Mesodermal cell (in vitro differentiated cells): ENCODE measurements at regions not wholly inside any gene's neighbourhood (a gene's known extent, or its start where the extent isn't known, plus 50 kb on each side); places are given as distances from the start of the nearest gene placed in this dataset.
A peak's percentile ranks its signal among the peaks of the same experiment; 100 is the strongest.

Source experiments
- H3K27ac ChIP-seq: 2 replicates; pipeline ENCODE4 v1.7.0; 2013; ENCODE audit warnings: mild to moderate bottlenecking, low read depth, low read length, moderate library complexity; ENCODE audit not compliant: severe bottlenecking
- H3K36me3 ChIP-seq: 2 replicates; pipeline ENCODE4 v1.7.1; 2013; ENCODE audit warnings: mild to moderate bottlenecking, low read length, moderate library complexity; ENCODE audit not compliant: control insufficient read depth, insufficient read depth
- H3K4me1 ChIP-seq: one replicate; pipeline ENCODE4 v1.7.1; 2013; ENCODE audit warnings: mild to moderate bottlenecking, low read length; ENCODE audit not compliant: insufficient read depth, control insufficient read depth, poor library complexity, severe bottlenecking
- H3K4me3 ChIP-seq: 2 replicates; pipeline ENCODE4 v1.7.0; 2013; ENCODE audit warnings: low read length, control low read depth, mild to moderate bottlenecking; ENCODE audit not compliant: insufficient read depth, poor library complexity, severe bottlenecking; ENCODE audit errors: extremely low read depth
- H3K9me3 ChIP-seq: 2 replicates; pipeline ENCODE4 v1.7.1; 2013; ENCODE audit warnings: mild to moderate bottlenecking, low read length, moderate library complexity; ENCODE audit not compliant: control insufficient read depth
- WGBS, 2 experiments: methylation state at CpG; one replicate each; pipeline ENCODE4 v1.1.5; 2013; ENCODE audit warnings: missing lambda C conversion rate in 2 of 2; ENCODE audit not compliant: insufficient coverage in 2 of 2; 5-methylcytosine and 5-hydroxymethylcytosine counted together

GRCh38 chr15:94032571-94032970 lies 198.8 kb upstream of the MCTP2 start:
- no peak overlapping the region for H3K4me3 ChIP-seq
- H3K27ac ChIP-seq = no peak overlapping the region
- H3K9me3 ChIP-seq = no peaks in the 10 kb centered on the region
- WGBS, 2 experiments = 85 to 92% methylated on average over 5 to 6 of the region's 7 CpGs
- no peaks in the 10 kb centered on the region for H3K36me3 ChIP-seq
- H3K4me1 ChIP-seq = no peaks in the 10 kb centered on the region

GRCh38 chr15:94031072-94031471 lies 200.3 kb upstream of the MCTP2 start:
- Histone ChIP-seq H3K4me3 (no peak overlapping the region), H3K9me3 (no peaks in the 10 kb centered on the region), H3K4me1 (peaks cover 8% of the 10 kb centered on the region), H3K36me3 (no peaks in the 10 kb centered on the region), H3K27ac (no peak overlapping the region)
- WGBS, 2 experiments = no CpG with 5 or more reads among the region's 1 CpG

- Histone ChIP-seq H3K4me1 (peaks cover 10% of the 10 kb centered on the region), H3K9me3 (no peaks in the 10 kb centered on the region), H3K27ac (no peak overlapping the region), H3K36me3 (no peaks in the 10 kb centered on the region), H3K4me3 (no peak overlapping the region)
- WGBS, 2 experiments = 75% methylated on average over 1 of the region's 1 CpG; no CpG with 5 or more reads in 1 of the 2 experiments
These were observed 201.9 kb upstream of the MCTP2 start for GRCh38 chr15:94029495-94029894.

- H3K9me3 ChIP-seq = no peaks in the 10 kb centered on the region
- 96 to 100% methylated on average over 1 to 6 of the region's 6 CpGs for WGBS, 2 experiments
- H3K4me1 ChIP-seq = peaks cover 10% of the 10 kb centered on the region
- H3K4me3 ChIP-seq = no peak overlapping the region
- H3K36me3 ChIP-seq = no peaks in the 10 kb centered on the region
- H3K27ac ChIP-seq = no peak overlapping the region
These were observed 202.6 kb upstream of the MCTP2 start for GRCh38 chr15:94028809-94029208.

- Histone ChIP-seq H3K4me3 (no peak overlapping the region), H3K4me1 (peaks cover 10% of the 10 kb centered on the region), H3K27ac (no peak overlapping the region), H3K36me3 (no peaks in the 10 kb centered on the region), H3K9me3 (no peaks in the 10 kb centered on the region)
- 89 to 95% methylated on average over 2 of the region's 3 CpGs for WGBS, 2 experiments
These were observed 203.2 kb upstream of the MCTP2 start for GRCh38 chr15:94028121-94028520.

GRCh38 chr15:94027581-94027980 lies 203.8 kb upstream of the MCTP2 start:
- H3K9me3 ChIP-seq = no peaks in the 10 kb centered on the region

GRCh38 chr15:94026458-94027304 lies 204.7 kb upstream of the MCTP2 start:
- 89 to 100% methylated on average over 1 of the region's 2 CpGs for WGBS, 2 experiments
- H3K4me3 ChIP-seq = no peak overlapping the region
- peaks cover 10% of the 10 kb centered on the region for H3K4me1 ChIP-seq
- peak overlapping the region; percentile 84 for H3K27ac ChIP-seq
- H3K9me3 ChIP-seq = no peaks in the 10 kb centered on the region
- H3K36me3 ChIP-seq = no peaks in the 10 kb centered on the region

More at GRCh38 chr15:94027581-94027980, 203.8 kb upstream of the MCTP2 start:
- H3K4me3 ChIP-seq = no peak overlapping the region
- no peak overlapping the region for H3K27ac ChIP-seq
- peaks cover 10% of the 10 kb centered on the region for H3K4me1 ChIP-seq
- H3K36me3 ChIP-seq = no peaks in the 10 kb centered on the region
- WGBS, 2 experiments = no CpG with 5 or more reads among the region's 1 CpG

- 80 to 81% methylated on average over 2 to 4 of the region's 4 CpGs for WGBS, 2 experiments
These were observed 207.8 kb upstream of the MCTP2 start for GRCh38 chr15:94023531-94023930.

GRCh38 chr15:94021621-94022320 lies 209.6 kb upstream of the MCTP2 start:
- Histone ChIP-seq H3K4me3 (no peak overlapping the region), H3K27ac (no peak overlapping the region), H3K36me3 (no peaks in the 10 kb centered on the region), H3K9me3 (no peaks in the 10 kb centered on the region), H3K4me1 (peaks cover 4% of the 10 kb centered on the region)
- WGBS, 2 experiments = 85 to 100% methylated on average over 2 of the region's 5 CpGs

More at GRCh38 chr15:94023531-94023930, 207.8 kb upstream of the MCTP2 start:
- Histone ChIP-seq H3K4me3 (no peak overlapping the region), H3K4me1 (peaks cover 10% of the 10 kb centered on the region), H3K36me3 (no peaks in the 10 kb centered on the region), H3K9me3 (no peaks in the 10 kb centered on the region), H3K27ac (no peak overlapping the region)

- Histone ChIP-seq H3K27ac (no peak overlapping the region), H3K36me3 (no peaks in the 10 kb centered on the region), H3K4me3 (no peak overlapping the region), H3K9me3 (peaks cover 5% of the 10 kb centered on the region), H3K4me1 (no peaks in the 10 kb centered on the region)
- WGBS, 2 experiments = 91 to 94% methylated on average over 8 to 10 of the region's 11 CpGs
These were observed 212.3 kb upstream of the MCTP2 start for GRCh38 chr15:94019062-94019461.

- H3K4me1 ChIP-seq = no peaks in the 10 kb centered on the region
- H3K36me3 ChIP-seq = no peaks in the 10 kb centered on the region
- H3K27ac ChIP-seq = no peak overlapping the region
- H3K4me3 ChIP-seq = no peak overlapping the region
- H3K9me3 ChIP-seq = peaks cover 5% of the 10 kb centered on the region
- WGBS, 2 experiments = 78 to 82% methylated on average over 2 of the region's 5 CpGs
These were observed 216.0 kb upstream of the MCTP2 start for GRCh38 chr15:94015324-94015723.
